T-helper 9 cell (primary cell): ENCODE measurements at regions not wholly inside any gene's neighbourhood (a gene's known extent, or its start where the extent isn't known, plus 50 kb on each side); places are given as distances from the start of the nearest gene placed in this dataset.

Experiments used
- DNase-seq: peaks from one replicate; pipeline ENCODE4 v3.0.0-alpha.2; 2020

DNA sequence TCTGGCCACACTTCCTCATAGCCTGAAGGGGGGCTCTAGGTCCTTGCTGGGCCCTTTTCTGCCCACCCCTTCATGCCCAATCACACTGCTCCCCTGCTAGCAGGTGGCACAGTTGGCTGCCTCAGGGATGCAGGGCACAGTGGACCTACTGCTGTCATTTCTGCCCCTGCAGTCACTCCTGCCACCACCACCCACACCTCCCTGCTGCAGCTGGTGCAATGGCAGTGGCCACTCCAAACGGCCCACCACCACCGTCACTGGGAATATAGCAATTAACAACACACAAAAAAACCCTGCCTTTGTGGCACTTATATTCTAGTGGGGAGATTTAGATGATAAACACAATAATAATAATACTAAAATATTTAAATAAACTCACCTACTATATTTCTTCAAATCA, 162.4 kb upstream of the DUSP10 start:
- DNase-seq = no peak

GRCh38 chr1:221903594-221903993, 161.7 kb upstream of the DUSP10 start:
- DNase-seq = no peak

GRCh38 chr1:221902961-221903360, 161.1 kb upstream of the DUSP10 start:
- DNase-seq = no peak

DNA sequence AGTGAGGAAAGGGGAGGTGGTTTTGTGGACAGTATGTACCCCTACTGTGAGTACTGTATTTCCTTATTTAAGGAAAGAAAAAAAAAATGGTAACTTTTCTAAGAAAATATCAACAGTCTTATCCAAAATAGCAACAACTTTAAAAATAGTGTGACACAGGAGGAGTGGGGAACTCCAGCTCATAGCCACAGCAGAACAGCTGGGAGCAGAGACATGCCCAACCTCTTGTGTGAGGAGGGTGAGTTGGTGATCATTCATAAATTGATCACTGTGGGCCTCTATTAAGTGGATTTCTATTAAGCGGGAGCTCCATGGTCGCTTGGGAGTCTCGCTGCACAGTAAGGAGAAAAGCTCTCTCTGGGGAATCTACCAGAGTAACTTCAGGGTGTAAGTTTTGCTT, 158.8 kb upstream of the DUSP10 start:
- DNase-seq = no peak

- no peak for DNase-seq
Measured at GRCh38 chr1:221897321-221897721, 155.4 kb upstream of the DUSP10 start.

DNA sequence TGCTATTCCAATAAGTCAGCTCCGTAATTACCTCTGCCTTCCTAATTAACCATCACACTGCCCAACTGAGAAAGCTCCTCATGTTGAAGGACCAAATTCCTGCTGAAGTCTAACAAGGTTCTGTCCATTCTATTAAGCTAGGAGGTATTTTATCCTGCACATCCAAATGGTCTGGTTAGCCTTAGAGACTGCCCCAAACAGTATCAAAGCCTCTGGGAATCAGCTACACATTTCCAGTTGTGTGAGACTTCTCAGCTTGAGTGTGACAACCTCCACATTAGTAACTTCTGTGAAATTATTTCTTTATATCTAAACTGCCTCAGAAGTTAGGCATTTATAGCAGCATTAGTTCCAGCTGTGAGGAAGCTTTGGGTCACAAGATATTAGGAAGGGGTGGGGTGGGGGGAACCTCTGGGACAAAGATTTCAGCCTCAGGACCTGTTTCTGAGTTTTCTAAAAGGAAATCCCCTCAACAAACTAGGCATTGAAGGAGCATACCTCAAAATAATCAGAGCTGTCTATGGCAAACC, 150.5 kb upstream of the DUSP10 start:
- DNase-seq = no peak

DNA sequence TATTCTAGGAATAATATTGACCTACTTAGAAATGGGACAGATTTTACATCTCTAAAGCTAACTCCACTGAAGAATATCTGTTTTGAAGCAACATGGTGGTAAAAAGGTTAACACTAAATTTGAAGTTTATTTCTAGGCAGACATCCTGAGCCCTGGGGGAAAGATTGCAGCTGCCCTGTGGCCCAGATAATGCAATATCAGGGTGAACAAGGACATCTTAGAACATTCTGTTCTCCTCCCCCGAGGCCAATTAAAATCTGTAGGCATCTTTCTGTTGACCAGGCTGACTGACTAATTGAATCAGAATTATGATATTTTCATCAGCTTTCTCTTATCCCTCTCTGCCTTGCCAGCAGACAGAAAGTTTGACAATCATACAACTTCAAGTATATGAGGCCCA, 149.8 kb upstream of the DUSP10 start:
- no peak for DNase-seq

GRCh38 chr1:221888801-221889200, 146.9 kb upstream of the DUSP10 start:
- DNase-seq = no peak

DNA sequence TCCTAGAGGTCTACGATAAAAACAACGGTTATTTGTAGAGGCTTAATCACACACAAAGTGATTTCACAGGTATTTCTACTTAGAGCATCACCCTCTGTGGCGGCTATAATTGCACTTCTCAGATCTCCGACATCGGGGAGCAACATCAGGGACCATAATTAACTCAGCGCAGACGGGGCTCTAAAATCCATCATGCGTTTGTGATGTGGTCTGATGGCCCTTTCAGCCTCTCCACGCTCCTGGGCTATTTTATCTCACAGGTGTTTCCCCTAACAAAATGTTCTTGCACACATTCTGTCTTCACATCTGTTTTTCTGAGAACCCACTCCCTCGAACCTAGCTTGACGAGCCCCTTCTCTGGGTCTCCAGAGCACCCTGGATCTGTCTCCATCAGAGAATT, 146.3 kb upstream of the DUSP10 start:
- DNase-seq = no peak

- no peak for DNase-seq
Measured at GRCh38 chr1:221887758-221888157, 145.9 kb upstream of the DUSP10 start.

- DNase-seq = no peak
Measured at GRCh38 chr1:221887415-221887746, 145.5 kb upstream of the DUSP10 start.

GRCh38 chr1:221886743-221887414, 145.0 kb upstream of the DUSP10 start:
- DNase-seq = no peak

- DNase-seq = no peak
Measured at GRCh38 chr1:221886311-221886710, 144.4 kb upstream of the DUSP10 start.

DNA sequence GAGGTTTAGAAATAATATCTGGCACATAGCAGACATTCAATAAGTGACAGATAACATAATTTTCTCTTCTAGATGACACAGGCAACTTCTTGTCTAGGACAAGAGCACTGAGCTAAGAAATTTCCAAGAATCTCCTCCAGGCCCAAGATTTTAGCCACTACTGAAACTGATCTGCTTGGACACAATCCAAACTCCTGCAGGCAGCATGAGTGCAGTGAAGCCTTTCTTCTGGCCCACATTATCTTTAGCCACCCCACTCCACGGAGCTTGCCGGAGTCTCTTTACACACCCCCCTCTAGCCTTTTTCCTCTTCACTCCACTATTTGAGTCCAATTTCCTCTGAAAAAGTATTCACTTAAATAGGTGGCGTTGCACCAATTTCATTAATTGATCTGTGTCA, 142.9 kb upstream of the DUSP10 start:
- DNase-seq = no peak

DNA sequence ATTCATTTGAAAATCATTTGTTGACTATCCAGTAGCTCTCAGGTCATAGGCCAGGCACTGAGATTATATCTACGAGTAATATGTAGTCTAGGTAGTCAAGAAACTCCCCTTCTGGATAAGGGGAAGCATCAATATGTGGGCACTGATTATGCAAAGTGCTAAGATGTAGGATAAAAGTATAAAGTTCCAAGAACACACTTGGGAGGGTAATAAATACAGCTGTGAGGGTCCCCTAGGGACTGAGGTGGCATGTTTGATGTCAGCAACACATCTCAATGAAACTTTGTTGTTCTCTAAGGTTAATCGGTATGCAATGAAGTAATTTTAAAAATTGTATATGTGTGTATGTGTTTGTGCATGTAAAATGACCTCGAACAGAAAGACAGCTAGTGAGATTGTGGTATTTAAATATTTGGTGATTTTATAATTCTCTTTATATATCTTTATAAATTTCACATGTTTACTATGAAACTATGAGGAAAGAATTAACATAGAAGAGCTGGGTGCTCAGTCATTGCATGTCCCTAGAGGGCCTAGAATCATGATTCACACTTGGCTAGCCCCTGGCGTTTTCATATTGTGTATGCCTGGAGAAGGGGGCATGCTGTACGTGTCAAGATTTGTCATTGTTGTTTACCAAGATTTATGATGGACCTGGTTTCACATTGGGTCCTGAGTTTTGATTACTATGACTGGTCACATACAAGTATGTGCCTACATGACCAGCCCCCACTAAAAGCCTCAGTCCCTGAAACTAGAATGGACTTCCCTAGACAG, 140.1 kb upstream of the DUSP10 start:
- DNase-seq = no peak

GRCh38 chr1:221880182-221880581, 138.3 kb upstream of the DUSP10 start:
- no peak for DNase-seq

DNA sequence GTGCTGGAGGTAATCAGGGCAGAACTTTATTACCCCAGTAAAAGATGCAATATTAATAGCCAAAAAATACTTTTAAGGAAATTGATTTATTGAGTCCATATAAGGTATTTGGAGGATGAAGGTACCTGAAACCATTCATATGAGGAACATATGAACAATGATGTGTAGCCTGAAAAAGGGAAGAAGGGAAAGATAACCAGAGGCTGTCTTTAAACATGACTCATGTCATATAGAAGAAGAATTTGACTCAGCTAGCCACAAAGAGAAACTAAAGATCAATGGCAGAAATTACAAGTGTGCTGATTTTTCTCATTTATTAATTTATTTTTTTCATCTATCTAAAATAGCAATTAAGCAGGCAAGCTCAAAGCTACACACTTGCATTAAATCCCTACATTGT, 136.2 kb upstream of the DUSP10 start:
- no peak for DNase-seq

- DNase-seq = no peak
Measured at GRCh38 chr1:221877311-221877710, 135.4 kb upstream of the DUSP10 start.

DNA sequence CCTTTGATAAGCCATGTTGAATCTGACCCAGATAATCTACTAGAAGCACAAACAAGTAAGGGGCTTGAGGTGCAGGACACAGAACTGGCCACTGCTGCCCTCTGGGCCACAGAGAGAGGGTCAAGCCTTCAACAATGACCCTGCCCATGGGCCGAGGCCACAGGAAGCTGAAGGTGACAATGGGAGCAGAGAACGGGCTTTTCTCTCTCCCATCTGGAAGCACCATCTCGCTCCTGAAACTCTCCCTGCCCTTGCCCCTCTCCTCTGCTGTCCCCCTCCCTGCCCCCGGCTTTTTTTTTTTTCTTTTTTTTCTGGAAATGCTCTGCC, 133.1 kb upstream of the DUSP10 start:
- no peak for DNase-seq

- DNase-seq = no peak
Measured at GRCh38 chr1:221874285-221875003, 132.6 kb upstream of the DUSP10 start.

DNA sequence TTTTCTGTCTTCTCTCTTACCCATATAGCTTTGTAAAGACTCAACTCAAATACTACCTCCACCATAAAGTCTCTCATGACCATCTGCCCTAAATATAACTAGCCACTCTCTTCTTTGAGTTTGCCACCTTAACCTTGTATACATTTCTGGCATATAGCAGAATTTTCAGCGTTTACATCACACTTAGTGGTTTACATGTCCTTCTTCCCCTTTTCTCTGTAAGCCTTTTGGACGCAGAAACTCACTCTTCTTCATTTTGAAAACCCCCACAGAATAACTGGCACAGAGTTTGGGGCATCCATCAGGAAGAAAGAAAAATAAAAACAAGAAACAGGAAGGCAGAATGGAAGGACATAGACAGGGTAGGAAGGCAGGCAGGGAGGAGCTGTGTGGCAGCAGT, 131.8 kb upstream of the DUSP10 start:
- no peak for DNase-seq

GRCh38 chr1:221871056-221871455, 129.2 kb upstream of the DUSP10 start:
- DNase-seq = no peak

- no peak for DNase-seq
Measured at GRCh38 chr1:221869779-221870178, 127.9 kb upstream of the DUSP10 start.
